Coronary artery (tissue), 2 donors: ENCODE measurements at regions not wholly inside any gene's neighbourhood (a gene's known extent, or its start where the extent isn't known, plus 50 kb on each side); places are given as distances from the start of the nearest gene placed in this dataset.

ENCODE experiments used
- DNase-seq: peaks from one replicate; pipeline ENCODE4 v3.0.0-alpha.2; 2017; ENCODE audit warnings: low spot score
- H3K27ac ChIP-seq, 2 donors: fragments of 200-600 bp; sonication (generic); one replicate each; pipeline ENCODE4 v1.5.1; 2016 to 2019
- H3K4me3 ChIP-seq: fragments of 200-600 bp; sonication (generic); 2 replicates; pipeline ENCODE4 v1.5.1; 2016; ENCODE audit warnings: mild to moderate bottlenecking, moderate library complexity
- CTCF ChIP-seq: fragments of 200-600 bp; sonication (generic); IDR thresholded peaks from one replicate; pipeline ENCODE4 v1.5.1; 2019; ENCODE audit warnings: antibody characterized with exemption

GRCh38 chr5:2852446-2852845 is 101.0 kb upstream of the IRX2 start:
- Histone ChIP-seq H3K4me3 (no peak overlapping the region), H3K27ac (no peak overlapping the region)
- no peak for DNase-seq
- no peak for TF ChIP-seq CTCF

- no peak for DNase-seq
- no peak for TF ChIP-seq CTCF
These were observed 100.4 kb upstream of the IRX2 start for GRCh38 chr5:2851895-2852294.

GRCh38 chr5:2849429-2849828 is 98.0 kb upstream of the IRX2 start:
- TF ChIP-seq CTCF, result no peak
- Histone ChIP-seq H3K4me3 (no peak overlapping the region), H3K27ac (no peak overlapping the region)
- DNase-seq, result no peak

More at GRCh38 chr5:2851895-2852294, 100.4 kb upstream of the IRX2 start:
- H3K4me3 ChIP-seq, result no peak overlapping the region
- no peak overlapping the region for H3K27ac ChIP-seq

GRCh38 chr5:2848619-2849018 is 97.1 kb upstream of the IRX2 start:
- Histone ChIP-seq H3K4me3 (no peak overlapping the region), H3K27ac (no peak overlapping the region)
- DNase-seq, result no peak
- TF ChIP-seq CTCF, result no peak

GRCh38 chr5:2847608-2848007 is 96.1 kb upstream of the IRX2 start:
- no peak for DNase-seq

GRCh38 chr5:2841208-2841607 is 89.7 kb upstream of the IRX2 start:
- H3K4me3 ChIP-seq, result no peak overlapping the region
- TF ChIP-seq CTCF, result no peak
- no peak for DNase-seq
- H3K27ac ChIP-seq, result no peak overlapping the region

More at GRCh38 chr5:2847608-2848007, 96.1 kb upstream of the IRX2 start:
- no peak for TF ChIP-seq CTCF
- Histone ChIP-seq H3K27ac (no peak overlapping the region), H3K4me3 (no peak overlapping the region)

GRCh38 chr5:2840372-2840915 is 89.0 kb upstream of the IRX2 start:
- Histone ChIP-seq H3K4me3 (no peak overlapping the region), H3K27ac (no peak overlapping the region)
- DNase-seq, result no peak
- no peak for TF ChIP-seq CTCF
